GM21737 (cell line): ENCODE measurements at regions not wholly inside any gene's neighbourhood (a gene's known extent, or its start where the extent isn't known, plus 50 kb on each side); places are given as distances from the start of the nearest gene placed in this dataset.

Experiments
- ATAC-seq: cut with Tn5 transposase; IDR thresholded peaks from one replicate; pipeline ENCODE4 v1.9.1; 2021; ENCODE audit warnings: mild to moderate bottlenecking, moderate library complexity; ENCODE audit not compliant: unreplicated experiment

DNA sequence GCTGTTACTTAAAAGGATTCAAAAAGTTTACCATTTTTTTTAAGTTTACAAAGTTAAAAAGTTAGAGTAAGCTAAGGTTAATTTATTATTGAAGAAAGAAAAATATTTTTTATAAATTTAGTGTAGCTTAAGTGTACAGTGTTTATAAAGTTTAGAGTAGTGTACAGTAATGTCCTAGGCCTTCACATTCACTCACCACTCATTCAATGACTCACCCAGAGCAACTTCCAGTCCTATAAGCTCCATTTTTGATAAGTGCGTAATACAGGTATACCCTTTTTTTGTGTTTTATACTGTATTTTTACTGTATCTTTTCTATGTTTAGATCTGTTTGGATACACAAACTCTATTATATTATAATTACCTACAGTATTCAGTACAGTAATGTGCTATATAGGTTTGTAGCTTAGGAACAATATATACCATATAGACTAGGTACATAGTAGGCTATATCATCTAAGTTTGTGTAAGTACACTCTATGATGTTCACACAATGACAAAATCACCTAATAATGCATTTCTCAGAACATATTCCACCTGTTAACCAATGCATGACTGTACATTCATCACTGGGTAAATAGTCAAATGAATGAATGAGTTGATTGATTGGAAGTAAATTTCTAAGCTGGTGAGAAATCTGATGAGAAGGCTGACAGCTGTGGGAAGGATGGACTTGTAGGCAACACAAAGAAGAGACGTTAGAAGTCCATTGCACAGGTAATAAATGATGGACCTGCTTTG, 95.2 kb upstream of the CDIN1 start:
- ATAC-seq, result no peak

DNA sequence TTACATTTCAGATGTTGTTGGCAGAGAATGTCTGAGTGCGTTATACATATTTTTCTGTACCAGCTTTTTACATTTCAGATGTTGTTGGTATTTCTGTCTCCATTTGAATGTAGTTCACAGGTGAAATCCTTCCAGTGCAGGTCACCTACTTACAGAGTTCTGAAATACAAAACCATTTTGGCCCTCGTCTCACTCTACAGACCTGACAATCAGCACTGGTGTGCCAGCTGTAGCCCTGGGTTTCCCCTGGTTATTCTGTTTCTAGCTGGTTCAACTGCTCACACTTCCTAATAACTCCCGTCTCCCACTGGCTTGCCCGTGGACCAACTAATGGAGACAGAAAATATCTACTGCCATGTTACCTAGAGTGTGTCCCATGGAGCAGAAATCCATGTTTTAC, 87.5 kb upstream of the CDIN1 start:
- ATAC-seq, result no peak

DNA sequence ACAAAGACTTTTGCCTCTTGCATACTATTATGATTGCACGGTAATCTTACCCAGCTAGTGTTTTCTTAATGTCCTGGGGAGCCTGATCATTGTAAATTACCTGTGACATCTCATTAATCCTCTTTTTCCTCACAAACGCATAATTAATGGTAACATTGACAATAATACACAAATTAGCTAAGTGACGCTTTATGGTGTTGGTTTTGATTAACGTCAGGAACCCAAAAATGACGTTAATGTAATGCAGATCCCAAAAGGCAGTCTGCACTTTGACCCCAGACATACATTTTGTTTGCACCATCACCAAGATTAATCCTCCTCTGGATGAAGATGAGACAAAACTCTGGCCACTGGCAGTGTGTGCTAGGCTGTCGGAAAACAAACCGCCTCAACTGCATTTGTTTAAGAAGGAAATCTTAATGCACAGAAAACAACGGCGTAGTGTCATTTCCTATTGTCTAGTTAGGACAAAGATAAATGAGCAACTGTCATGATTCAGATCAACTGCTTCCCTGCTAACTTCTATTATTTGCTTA, 83.9 kb upstream of the CDIN1 start:
- ATAC-seq, result no peak

DNA sequence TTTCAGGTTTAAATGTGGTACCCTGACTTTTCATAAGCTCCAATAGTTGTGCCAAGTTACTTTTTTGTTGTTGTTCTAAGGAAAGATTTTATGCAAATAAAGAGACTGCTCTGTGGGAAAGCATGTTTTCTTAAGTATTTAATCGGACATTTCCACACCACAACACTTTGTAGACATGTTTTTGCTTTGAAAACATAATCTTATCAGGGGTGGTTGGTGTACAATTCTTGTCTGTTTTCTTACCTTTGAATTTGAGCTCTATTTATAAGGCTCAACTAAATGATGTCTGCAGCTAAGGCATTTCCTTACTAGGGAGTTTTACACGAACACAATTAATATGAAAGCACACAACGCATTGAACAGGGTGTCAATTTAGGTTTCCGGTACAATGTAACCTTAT, 81.5 kb upstream of the CDIN1 start:
- no peak for ATAC-seq

DNA sequence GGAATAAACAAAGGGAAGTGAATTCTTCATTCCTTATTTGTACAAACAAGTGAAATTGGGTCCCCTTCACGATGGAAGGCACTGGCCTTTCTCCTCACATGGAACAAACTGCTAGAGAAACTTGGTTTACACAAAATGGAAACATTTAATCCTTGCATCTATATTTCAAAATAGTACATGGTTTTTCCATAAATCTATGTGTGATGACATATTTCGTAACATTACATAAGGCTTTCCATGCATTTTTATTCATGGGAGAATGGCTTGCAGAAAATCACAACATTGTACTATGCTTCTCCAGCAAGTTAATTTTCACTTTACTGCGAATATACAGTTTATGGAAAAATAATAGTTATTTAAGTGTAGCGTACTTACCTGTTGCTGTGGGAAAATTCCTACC, 81.0 kb upstream of the CDIN1 start:
- ATAC-seq, result no peak

DNA sequence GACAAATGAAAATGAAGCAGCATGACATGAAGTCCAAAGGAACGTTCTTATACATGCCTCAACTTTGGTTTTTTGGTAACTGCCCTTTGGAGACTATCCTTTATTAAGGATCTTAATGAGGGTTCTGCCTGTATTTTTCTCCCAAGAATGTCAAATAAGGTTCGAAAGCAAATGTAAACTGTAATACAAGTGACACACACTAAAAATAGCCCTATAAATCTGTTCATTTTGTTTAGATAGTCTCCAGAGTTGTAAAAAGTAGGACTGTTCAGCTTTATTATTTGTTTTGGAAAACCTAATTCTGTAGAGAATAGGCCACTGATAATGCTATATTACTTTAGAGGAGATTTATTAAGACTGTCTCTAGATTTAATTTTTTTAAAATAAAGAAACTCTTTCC, 80.5 kb upstream of the CDIN1 start:
- ATAC-seq, result no peak

DNA sequence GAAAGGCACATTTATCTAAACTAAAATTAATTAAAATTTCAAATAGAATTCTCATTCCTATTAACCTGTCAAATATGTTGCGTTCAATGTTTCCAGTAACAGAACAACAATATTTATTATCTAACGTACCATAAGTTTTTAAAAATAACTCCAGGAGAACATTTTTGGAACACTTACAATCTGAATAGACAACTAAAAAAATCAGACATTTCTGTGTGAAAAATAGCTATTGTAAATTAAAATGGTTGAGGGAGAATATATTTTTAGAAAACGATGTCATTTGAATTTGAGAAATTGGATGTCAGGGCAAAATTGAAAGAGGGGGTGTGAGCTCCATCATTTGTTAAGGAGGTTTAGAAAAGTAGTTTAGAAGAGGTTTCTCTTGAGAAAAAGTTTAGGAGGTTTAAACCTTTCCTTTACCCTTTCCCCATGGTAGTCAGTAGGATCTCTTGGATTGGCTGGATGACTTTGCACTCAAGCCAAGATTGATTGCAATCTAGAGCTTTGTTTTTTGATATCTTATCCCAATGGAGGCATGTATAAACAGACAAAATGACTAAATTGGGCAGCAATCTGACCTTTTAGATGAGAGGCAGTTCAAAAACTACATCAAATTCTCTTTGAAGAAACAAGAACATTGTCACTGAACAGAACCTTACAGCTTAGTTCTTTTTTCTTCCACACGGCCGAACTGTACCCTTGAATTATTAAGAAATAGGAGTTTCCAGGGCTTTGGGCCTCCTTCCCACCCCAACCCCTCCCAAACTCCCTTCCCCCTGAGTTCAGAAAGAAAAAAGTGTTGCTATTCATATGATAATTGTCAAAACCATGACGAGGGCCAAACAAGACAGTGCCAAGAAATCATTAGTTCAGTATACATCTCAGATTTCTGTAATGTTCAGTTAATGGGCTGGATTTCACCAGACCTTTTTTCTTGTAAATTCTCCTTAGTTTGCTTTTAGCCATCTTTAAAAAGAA, 79.7 kb upstream of the CDIN1 start:
- ATAC-seq, result no peak

DNA sequence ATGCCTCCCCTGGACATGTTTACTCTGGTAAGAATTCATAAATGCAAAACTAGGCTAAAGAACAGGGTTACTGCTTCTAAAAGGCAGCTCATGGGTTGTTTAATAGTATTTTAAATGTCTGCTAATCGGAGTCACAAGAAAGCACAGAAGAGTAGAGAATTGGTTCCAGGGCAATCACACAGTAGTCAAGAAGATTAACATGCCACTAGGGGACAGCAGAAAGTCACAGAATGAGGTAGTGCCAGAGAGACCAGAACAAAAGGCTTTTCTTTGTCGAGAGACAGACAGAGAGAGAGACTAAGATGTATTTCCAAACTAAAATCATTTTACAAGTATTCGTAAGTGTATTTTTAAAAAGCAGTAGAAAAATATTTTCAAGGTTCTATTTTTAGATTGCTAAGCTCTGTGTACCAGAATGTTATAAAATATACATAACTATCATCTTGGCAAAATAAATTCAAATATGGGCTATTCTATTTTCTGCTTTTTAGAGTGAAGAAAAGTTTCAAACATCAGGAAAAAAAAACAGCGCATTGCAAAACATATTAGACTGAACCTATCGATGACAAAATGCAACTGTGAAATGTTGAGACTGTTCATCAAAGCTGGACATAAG, 78.3 kb upstream of the CDIN1 start:
- ATAC-seq, result peak; percentile 62

DNA sequence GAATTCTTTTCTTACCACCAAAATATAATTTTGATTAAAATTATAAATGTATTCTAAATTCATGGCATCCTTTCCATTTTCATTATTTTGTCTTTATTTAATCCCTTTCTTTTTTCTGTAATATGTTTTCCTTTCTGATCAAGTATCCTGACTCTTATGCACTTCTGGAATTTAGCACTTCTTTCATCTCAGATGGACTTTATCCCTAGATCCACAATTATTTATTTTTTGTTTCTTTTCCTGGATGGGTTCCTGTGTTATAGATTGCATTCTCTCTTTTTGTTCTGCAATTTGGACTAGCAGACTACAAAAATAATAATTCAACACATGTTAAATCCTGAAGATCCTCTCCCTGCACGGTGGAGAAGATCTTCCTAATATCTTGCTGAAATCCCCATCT, 76.9 kb upstream of the CDIN1 start:
- ATAC-seq, result no peak

DNA sequence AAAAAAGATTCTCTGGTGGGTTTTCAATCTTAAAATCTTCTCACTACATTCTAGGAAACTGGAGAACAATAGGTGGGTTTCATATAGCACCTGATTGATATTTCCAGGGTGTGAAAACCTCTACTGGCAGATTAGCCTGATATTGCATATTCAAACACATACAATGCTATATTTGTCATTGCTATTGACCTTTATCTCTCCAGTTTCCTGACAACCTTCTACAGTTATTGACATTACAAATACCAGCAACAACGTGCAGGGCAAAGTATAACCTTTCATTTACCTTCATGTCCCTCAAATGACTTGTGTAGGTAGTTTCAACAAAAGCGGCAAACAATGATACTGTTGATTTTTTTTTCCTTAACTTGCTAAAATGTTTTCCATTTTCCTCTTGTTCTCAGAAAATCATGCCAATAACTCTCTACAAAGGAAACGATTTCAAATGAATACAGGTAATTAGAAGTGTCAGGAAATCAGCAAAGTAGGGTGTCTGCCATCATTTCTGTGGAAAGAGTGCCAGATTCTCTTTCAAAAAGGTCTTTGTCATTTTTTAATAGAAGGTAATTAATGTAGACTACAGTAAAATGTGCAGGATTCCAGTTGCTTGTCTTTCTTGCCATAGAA, 72.6 kb upstream of the CDIN1 start:
- no peak for ATAC-seq

DNA sequence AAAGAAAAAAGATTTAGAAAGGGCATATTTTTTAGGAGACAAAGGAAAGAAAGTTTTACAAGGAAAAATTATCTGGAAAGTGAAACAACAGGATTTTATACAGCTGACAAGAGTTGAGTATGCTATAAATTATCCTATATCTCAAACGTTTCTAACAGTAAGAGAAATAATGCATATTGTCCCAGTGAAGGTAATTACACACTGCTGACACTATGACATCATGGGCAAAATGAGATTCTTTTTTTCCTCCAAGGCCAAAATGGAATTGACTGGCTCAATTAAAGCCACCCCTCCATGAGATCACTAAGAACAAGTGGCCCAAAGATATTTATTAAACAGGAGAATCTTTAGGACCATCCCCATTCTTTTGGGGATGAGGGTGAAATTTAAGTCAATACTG, 72.0 kb upstream of the CDIN1 start:
- ATAC-seq, result no peak

DNA sequence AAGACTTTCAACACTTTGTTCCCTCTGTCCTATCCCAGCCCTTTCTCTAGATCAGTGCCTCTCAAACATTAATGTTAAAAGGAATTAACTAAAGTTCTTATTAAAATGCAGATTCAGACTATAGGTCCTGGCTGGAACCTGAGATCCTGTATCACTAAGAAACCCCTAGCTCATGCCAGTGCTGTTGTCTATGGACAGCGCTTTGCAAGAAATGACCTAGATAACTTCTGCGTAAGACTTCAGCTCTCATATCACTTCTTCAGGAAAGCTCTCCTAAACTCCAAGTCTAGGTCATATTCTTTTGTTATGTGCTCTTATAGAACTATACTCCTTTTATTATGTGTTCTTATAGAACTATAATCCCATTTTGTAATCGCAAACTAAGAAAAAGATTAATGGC, 67.8 kb upstream of the CDIN1 start:
- ATAC-seq, result no peak

DNA sequence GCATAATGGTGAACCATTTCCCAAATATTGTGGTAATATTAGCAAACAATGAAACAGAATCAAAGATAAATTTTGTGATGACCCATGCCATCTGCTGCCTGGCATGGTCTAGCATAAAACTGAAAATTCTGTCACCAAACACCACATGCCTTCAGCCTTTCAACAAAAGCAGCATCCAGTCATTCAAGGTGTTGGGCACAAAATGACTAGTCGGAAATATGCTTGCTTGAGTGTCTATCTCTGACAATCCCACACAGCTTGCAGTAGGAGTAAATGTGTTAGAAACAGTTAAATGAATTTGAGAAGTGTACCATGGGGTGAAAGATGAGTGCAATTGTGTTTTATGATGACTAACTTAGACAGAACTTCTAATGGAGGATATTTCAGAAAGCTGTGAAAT, 61.7 kb upstream of the CDIN1 start:
- no peak for ATAC-seq

DNA sequence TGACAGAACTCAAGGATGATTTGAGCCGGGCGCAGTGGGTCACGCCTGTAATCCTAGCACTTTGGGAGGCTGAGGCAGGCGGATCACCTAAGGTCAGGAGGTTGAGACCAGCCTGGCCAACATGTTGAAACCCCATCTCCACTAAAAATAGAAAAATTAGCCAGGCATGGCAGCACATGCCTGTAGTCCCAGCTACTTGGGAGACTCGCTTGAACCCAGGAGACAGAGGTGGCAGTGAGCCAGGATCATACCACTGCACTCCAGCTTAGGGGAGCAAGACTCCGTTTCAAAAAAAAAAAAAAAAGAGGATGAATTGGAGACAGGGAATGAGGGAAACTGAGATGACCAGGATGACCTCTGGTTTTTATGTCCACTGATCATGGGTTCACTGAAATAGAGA, 60.4 kb upstream of the CDIN1 start:
- ATAC-seq, result no peak

DNA sequence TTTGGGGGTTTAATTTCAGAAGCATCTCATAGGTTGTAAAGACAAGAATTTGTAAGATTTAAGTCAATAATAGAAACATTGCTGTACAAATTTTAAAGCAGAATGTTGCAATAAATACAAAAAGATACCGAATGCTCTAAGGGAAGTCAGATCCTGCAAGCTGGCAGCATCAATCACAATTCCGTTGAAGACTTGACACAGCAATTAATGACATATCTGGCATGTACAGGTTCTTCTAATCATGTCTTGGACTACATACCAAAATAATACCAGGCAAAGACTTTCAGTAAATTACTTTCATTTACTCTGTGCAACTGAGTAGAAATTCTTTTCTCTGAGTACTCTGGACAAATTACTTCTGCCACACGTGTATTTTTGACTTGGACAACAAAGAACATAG, 54.0 kb upstream of the CDIN1 start:
- no peak for ATAC-seq

DNA sequence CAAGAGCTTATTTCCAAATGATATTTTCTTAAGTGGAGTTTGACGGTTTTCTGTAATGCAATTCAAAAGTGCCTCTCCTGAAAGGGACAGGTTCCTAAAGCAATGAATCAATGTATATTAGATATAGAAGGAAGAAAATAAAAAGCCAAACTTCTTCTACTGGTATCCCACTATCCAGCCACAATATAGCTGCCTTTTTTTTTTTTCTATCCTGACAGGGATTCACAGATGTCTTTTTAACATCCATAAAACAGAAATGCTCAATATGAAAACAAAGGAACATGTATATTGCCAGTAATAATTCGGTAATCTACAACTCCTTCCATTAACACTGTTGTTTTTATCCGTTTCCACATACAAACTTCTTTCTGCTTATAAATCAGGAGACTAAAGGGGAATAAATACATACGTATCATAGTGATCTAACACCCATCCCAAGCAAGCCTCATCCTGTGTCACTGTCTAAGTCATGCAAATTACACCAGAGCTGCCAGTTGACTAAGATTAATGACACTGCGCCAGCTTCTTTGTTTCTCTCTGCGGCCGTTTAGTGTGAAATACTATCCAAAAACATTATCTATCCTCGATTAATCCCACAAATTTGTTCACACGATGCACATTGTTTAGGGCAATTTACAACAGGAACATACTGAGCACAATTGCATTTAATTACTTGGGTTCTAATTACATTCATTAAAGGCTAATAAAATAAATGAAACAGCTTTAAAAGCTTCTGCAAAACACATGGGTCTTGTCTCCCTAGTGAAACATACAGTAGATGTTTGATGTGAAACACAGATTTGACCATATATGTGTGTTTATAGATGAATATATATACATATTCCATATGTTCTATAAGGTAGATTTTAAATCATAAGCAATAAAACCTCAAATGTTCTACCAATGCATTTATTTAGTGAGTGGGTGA, 51.9 kb upstream of the CDIN1 start:
- ATAC-seq, result no peak

DNA sequence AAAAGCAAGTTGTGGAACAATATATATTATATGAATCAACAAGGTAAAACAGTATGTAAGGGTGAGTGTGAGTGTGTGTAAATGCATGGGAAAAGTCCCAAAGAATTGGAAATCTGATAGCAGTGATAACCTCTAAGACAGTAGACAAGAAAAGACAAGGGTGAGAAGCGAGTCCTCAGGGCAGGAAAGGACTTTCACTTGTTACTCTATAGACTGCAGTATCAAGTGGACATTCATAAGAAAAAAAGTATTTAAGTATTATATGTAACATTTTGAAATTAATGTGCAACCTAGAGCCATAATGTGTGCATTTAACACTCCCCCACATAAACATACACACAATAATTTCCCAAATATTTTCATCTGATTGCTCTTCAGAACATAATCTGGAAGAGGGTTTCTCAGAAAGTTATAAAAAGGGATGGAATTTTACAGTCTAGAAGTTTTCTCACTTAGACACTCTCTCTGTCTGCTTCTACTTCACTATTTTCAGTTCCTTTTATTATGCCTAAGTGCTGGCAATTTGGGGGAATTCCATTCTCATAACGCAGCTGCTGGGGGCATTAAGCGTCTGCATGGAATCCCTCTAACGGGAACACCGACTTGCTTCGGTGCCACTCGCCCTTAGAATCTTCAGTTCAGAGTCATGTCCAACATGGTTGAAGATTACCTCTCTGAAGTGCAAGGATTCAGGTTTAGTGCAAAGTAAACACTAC, 50.0 kb upstream of the CDIN1 start:
- ATAC-seq, result no peak
